ENCODE measurements at regions not wholly inside any gene's neighbourhood (a gene's known extent, or its start where the extent isn't known, plus 50 kb on each side); places are given as distances from the start of the nearest gene placed in this dataset.
"Not testable (repeated sequence)": the region's sequence is repeated elsewhere in the genome, so short reads cannot be mapped to it uniquely, and the experiment has no call there.

GRCh38 chr5:152723482-152723881, 318.4 kb upstream of the NMUR2 start:
- no peaks in the 10 kb centered on the region for H3K36me3 ChIP-seq (ENCODE audit: control insufficient read depth, insufficient read depth, low read length)
- no peak for TF ChIP-seq CTCF (IDR thresholded peaks at IDR 0.05; ENCODE audit: insufficient read depth, low read length, poor library complexity, severe bottlenecking)
- no peak overlapping the region for H3K4me3 ChIP-seq (ENCODE audit: low read depth, low read length)
- no peak for DNase-seq (ENCODE audit: low read depth)
- no peaks in the 10 kb centered on the region for H3K27me3 ChIP-seq (ENCODE audit: control insufficient read depth, insufficient read depth, low read length)

- no peak for TF ChIP-seq CTCF (IDR thresholded peaks at IDR 0.05; ENCODE audit: insufficient read depth, low read length, poor library complexity, severe bottlenecking)
- H3K27me3 ChIP-seq (ENCODE audit: control insufficient read depth, insufficient read depth, low read length), result no peaks in the 10 kb centered on the region
- no peaks in the 10 kb centered on the region for H3K36me3 ChIP-seq (ENCODE audit: control insufficient read depth, insufficient read depth, low read length)
- no peak for DNase-seq (ENCODE audit: low read depth)
- no peak overlapping the region for H3K4me3 ChIP-seq (ENCODE audit: low read depth, low read length)
Measured at GRCh38 chr5:152730176-152730575, 325.1 kb upstream of the NMUR2 start.

GRCh38 chr5:152736906-152737305, 331.8 kb upstream of the NMUR2 start:
- no peak for TF ChIP-seq CTCF (IDR thresholded peaks at IDR 0.05; ENCODE audit: insufficient read depth, low read length, poor library complexity, severe bottlenecking)
- no peak for DNase-seq (ENCODE audit: low read depth)
- Histone ChIP-seq H3K27me3 (ENCODE audit: control insufficient read depth, insufficient read depth, low read length) (no peaks in the 10 kb centered on the region), H3K4me3 (ENCODE audit: low read depth, low read length) (no peak overlapping the region), H3K36me3 (ENCODE audit: control insufficient read depth, insufficient read depth, low read length) (no peaks in the 10 kb centered on the region)

- Histone ChIP-seq H3K4me3 (ENCODE audit: low read depth, low read length) (no peak overlapping the region), H3K36me3 (ENCODE audit: control insufficient read depth, insufficient read depth, low read length) (no peaks in the 10 kb centered on the region), H3K27me3 (ENCODE audit: control insufficient read depth, insufficient read depth, low read length) (no peaks in the 10 kb centered on the region)
- no peak for TF ChIP-seq CTCF (IDR thresholded peaks at IDR 0.05; ENCODE audit: insufficient read depth, low read length, poor library complexity, severe bottlenecking)
- no peak for DNase-seq (ENCODE audit: low read depth)
Measured at GRCh38 chr5:152739916-152740315, 334.8 kb upstream of the NMUR2 start.

GRCh38 chr5:152741126-152741525, 336.0 kb upstream of the NMUR2 start:
- H3K36me3 ChIP-seq (ENCODE audit: control insufficient read depth, insufficient read depth, low read length); H3K27me3 ChIP-seq (ENCODE audit: control insufficient read depth, insufficient read depth, low read length); H3K4me3 ChIP-seq (ENCODE audit: low read depth, low read length); DNase-seq (ENCODE audit: low read depth): not testable (repeated sequence)

- H3K27me3 ChIP-seq (ENCODE audit: control insufficient read depth, insufficient read depth, low read length); H3K4me3 ChIP-seq (ENCODE audit: low read depth, low read length); DNase-seq (ENCODE audit: low read depth): not testable (repeated sequence)
Measured at GRCh38 chr5:152787709-152788217, 382.7 kb upstream of the NMUR2 start.

GRCh38 chr5:152801886-152802285, 396.8 kb upstream of the NMUR2 start:
- no peak overlapping the region for H3K4me3 ChIP-seq (ENCODE audit: low read depth, low read length)
- H3K36me3 ChIP-seq (ENCODE audit: control insufficient read depth, insufficient read depth, low read length), result no peaks in the 10 kb centered on the region
- no peak for DNase-seq (ENCODE audit: low read depth)
- H3K27me3 ChIP-seq (ENCODE audit: control insufficient read depth, insufficient read depth, low read length), result no peaks in the 10 kb centered on the region
- no peak for TF ChIP-seq CTCF (IDR thresholded peaks at IDR 0.05; ENCODE audit: insufficient read depth, low read length, poor library complexity, severe bottlenecking)

More at GRCh38 chr5:152787709-152788217, 382.7 kb upstream of the NMUR2 start:
- not testable (repeated sequence) for H3K36me3 ChIP-seq (ENCODE audit: control insufficient read depth, insufficient read depth, low read length)

Data from kidney epithelial cell (primary cell).